ENCODE measurements at regions not wholly inside any gene's neighbourhood (a gene's known extent, or its start where the extent isn't known, plus 50 kb on each side); places are given as distances from the start of the nearest gene placed in this dataset.
"Not testable (repeated sequence)": the region's sequence is repeated elsewhere in the genome, so short reads cannot be mapped to it uniquely, and the experiment has no call there.

DNA sequence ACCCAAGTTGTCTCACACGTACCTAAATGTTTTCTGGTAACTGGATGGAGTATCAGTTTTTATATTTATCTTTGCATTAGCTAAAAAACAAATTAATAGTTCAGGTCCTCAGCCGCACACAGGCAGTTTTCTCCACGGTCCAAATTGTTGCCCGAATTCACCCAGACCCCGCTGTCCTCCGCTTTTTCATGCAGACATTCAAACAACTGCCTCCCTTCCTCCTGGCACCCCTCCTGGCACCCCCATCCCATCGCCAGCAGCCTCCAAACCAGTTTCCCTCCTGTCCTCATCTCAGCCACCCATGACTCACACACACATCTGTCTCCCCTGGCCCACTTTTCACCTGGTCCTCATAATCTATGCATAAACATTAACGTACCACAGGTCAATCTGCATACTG lies 50.7 kb upstream of the RABL2A start:
- POLR2A ChIA-PET; H3K4me3 ChIP-seq (ENCODE audit: low read depth, low read length); H3K27ac ChIP-seq (ENCODE audit: extremely low read depth, low read depth, low read length); CTCF ChIA-PET; H3K4me1 ChIP-seq (ENCODE audit: control insufficient read depth, insufficient read depth, low read length); H3K9me3 ChIP-seq (ENCODE audit: control insufficient read depth, insufficient read depth, low read depth, low read length); H3K36me3 ChIP-seq (ENCODE audit: control insufficient read depth in 2 of 2, insufficient read depth in 1 of 2, low read length in 2 of 2): not testable (repeated sequence)
